GM12865 (cell line): ENCODE measurements at regions not wholly inside any gene's neighbourhood (a gene's known extent, or its start where the extent isn't known, plus 50 kb on each side); places are given as distances from the start of the nearest gene placed in this dataset.

Source experiments
- DNase-seq: peaks from one replicate; pipeline ENCODE4 v3.0.0; 2010; ENCODE audit warnings: low read depth
- H3K4me3 ChIP-seq: 2 replicates; pipeline ENCODE4 v1.5.1; 2011; ENCODE audit warnings: mild to moderate bottlenecking, low read depth, low read length, control low read depth
- TF ChIP-seq, protein P1 (sequence below): IDR thresholded peaks from 2 replicates; pipeline ENCODE4 v1.5.1; 2011; ENCODE audit warnings: low read length, control low read depth, low read depth, inconsistent platforms; ENCODE audit not compliant: insufficient read depth; ENCODE audit errors: missing control alignments

DNA sequence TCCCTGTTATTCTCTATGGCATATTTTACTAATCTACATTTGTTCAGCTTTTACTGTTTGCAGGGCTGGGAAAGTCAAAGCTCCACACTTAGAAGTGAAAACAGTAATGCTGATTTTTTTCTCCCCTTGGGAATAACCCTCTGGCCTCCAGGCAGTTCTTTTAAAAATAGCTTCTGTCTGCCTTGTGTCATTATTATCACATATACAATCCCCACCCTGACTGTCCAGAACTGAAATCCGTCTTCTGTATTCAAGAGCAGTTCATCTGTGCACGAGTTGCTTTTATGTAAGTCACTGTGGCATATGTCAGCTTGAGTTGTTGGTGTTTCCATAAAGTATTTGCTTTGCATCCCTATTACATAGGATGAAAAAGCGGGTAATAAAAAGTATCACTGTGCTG is 1221.1 kb upstream of the CELF2 start:
- TF ChIP-seq, protein P1, sequence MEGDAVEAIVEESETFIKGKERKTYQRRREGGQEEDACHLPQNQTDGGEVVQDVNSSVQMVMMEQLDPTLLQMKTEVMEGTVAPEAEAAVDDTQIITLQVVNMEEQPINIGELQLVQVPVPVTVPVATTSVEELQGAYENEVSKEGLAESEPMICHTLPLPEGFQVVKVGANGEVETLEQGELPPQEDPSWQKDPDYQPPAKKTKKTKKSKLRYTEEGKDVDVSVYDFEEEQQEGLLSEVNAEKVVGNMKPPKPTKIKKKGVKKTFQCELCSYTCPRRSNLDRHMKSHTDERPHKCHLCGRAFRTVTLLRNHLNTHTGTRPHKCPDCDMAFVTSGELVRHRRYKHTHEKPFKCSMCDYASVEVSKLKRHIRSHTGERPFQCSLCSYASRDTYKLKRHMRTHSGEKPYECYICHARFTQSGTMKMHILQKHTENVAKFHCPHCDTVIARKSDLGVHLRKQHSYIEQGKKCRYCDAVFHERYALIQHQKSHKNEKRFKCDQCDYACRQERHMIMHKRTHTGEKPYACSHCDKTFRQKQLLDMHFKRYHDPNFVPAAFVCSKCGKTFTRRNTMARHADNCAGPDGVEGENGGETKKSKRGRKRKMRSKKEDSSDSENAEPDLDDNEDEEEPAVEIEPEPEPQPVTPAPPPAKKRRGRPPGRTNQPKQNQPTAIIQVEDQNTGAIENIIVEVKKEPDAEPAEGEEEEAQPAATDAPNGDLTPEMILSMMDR = no peak
- H3K4me3 ChIP-seq = no peak overlapping the region
- DNase-seq = no peak

DNA sequence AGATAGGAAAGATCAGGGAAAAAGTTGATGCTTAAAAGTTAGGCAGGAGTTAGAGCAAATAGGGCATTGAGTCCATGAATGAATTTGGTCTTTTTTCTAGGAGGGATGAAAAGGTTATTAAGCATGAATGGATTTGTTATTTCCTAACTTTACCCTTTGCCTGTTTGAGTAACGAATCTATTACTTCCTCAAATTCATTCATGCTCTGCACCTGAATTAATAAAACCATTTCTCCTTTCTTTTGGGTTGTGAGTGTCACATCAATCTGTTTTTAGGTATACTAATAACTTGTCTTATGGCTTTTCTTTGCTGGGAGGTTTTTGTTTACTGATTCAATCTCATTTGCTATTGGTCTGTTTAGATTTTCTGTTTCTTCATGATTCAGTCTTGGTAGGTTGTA is 1217.7 kb upstream of the CELF2 start:
- H3K4me3 ChIP-seq = no peak overlapping the region
- no peak for DNase-seq
- TF ChIP-seq, protein P1 = no peak

- H3K4me3 ChIP-seq = no peak overlapping the region
- no peak for DNase-seq
- TF ChIP-seq, protein P1 = no peak
These were observed 1217.1 kb upstream of the CELF2 start for GRCh38 chr10:9800571-9800970.

DNA sequence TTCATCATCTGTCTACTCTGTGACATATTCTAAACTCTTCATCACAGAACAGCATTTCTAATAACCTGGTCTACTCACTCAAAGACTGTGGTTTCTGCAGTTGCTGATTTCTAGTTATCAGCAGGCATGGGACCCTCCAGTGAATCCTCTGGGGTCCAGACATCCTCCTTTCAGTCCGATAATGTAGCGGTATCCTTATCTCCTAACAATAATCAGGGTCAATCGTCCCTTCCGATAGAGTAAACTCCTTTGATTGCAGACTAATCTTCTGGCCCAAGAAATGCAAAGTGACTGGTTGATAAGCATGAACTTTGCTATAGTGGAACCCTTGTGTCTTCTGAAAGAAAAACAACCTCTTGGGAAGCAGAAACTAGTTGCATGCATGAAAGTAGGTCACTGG is 1209.8 kb upstream of the CELF2 start:
- DNase-seq = no peak
- H3K4me3 ChIP-seq = no peak overlapping the region
- TF ChIP-seq, protein P1 = no peak

- TF ChIP-seq, protein P1 = no peak
- no peak overlapping the region for H3K4me3 ChIP-seq
- no peak for DNase-seq
These were observed 1206.1 kb upstream of the CELF2 start for GRCh38 chr10:9811601-9812000.

GRCh38 chr10:9814285-9814864 is 1203.3 kb upstream of the CELF2 start:
- TF ChIP-seq, protein P1 = no peak
- no peak for DNase-seq
- H3K4me3 ChIP-seq = no peak overlapping the region

GRCh38 chr10:9819756-9820494 is 1197.7 kb upstream of the CELF2 start:
- no peak for DNase-seq
- TF ChIP-seq, protein P1 = no peak

More at GRCh38 chr10:9819756-9820494, 1197.7 kb upstream of the CELF2 start:
- H3K4me3 ChIP-seq = no peak overlapping the region
